ENCODE measurements at regions not wholly inside any gene's neighbourhood (a gene's known extent, or its start where the extent isn't known, plus 50 kb on each side); places are given as distances from the start of the nearest gene placed in this dataset.

DNA sequence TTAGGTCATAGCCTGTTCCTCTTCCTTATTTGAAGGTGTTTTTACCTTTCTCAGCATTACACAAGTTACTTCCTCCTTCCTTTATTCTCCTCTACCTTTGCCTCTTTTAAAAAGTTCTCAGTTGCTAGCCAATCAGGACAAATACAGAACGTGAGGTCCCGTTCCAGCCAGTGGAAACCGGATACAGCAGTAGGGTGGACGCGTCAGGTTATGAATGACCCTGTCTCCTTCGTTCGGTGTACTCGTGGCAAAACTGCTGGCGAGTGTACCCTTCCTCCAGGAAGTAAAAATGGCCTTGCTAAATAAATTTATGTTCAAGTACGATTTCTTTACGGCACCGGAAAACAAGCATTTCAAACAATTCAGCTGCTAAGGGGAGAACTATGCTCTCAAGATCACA lies 77.0 kb upstream of the MLN start:
- TF ChIP-seq, protein P1, sequence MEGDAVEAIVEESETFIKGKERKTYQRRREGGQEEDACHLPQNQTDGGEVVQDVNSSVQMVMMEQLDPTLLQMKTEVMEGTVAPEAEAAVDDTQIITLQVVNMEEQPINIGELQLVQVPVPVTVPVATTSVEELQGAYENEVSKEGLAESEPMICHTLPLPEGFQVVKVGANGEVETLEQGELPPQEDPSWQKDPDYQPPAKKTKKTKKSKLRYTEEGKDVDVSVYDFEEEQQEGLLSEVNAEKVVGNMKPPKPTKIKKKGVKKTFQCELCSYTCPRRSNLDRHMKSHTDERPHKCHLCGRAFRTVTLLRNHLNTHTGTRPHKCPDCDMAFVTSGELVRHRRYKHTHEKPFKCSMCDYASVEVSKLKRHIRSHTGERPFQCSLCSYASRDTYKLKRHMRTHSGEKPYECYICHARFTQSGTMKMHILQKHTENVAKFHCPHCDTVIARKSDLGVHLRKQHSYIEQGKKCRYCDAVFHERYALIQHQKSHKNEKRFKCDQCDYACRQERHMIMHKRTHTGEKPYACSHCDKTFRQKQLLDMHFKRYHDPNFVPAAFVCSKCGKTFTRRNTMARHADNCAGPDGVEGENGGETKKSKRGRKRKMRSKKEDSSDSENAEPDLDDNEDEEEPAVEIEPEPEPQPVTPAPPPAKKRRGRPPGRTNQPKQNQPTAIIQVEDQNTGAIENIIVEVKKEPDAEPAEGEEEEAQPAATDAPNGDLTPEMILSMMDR (IDR thresholded peaks at IDR 0.05; ENCODE audit: low read depth, low read length): no peak
- H3K4me3 ChIP-seq (replicated peaks in 1 of 2; ENCODE audit: low read depth in 2 of 2, low read length in 2 of 2): no peak overlapping the region
- DNase-seq (ENCODE audit: low read depth in 2 of 2): no peak

DNA sequence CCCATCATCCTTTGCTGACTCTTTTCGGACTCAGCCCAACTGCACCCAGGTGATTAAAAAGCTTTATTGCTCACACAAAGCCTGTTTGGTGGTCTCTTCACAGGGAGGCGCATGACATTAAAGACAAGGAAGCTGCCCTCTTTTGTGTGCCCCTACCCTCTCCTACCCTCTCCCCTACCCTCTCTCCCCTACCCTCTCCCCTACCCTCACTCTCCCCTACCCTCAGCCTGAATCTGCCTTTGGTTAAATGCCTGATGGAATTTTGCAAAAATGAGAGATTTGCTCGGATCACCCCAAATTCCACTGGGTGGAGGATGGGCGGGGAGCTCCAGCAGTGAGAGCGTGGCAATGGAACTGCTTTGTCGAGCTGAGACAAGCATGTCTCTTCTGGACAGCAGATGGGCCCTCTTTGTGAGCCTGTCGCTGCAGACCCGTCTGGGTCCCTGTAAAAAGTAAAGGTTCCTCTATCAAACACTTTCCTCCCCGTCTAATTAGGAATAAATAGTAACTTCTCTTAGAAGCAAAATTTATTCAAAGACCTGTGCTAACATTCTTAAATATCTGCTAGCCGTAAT lies 76.4 kb upstream of the MLN start:
- DNase-seq (ENCODE audit: low read depth in 2 of 2): no peak
- TF ChIP-seq, protein P1 (IDR thresholded peaks at IDR 0.05; ENCODE audit: low read depth, low read length): no peak
- no peak overlapping the region for H3K4me3 ChIP-seq (replicated peaks in 1 of 2; ENCODE audit: low read depth in 2 of 2, low read length in 2 of 2)

DNA sequence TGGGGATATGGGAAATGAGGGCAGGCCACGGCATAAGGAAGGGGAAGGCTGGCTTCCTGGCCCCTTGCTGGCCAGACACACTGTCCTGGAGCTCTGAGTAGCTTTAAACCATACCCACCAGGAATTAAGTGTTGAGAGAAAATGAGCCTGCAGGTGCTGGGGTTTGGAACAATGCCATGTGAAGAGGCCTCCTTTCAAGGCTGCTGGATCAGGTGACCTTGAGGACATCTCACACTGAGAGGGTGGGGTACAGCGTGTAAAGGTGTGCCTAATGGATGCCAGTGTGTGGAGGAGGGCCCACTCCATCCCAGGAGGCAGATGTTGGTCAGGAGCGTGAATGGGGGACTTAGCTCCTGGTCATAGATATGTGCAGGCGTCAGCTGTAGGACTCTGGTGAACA lies 74.8 kb upstream of the MLN start:
- H3K4me3 ChIP-seq (replicated peaks in 1 of 2; ENCODE audit: low read depth in 2 of 2, low read length in 2 of 2): no peak overlapping the region
- no peak for DNase-seq (ENCODE audit: low read depth in 2 of 2)
- TF ChIP-seq, protein P1 (IDR thresholded peaks at IDR 0.05; ENCODE audit: low read depth, low read length): no peak

GRCh38 chr6:33877982-33878535 lies 74.3 kb upstream of the MLN start:
- DNase-seq (ENCODE audit: low read depth in 2 of 2): no peak
- TF ChIP-seq, protein P1 (IDR thresholded peaks at IDR 0.05; ENCODE audit: low read depth, low read length): no peak
- H3K4me3 ChIP-seq (replicated peaks in 1 of 2; ENCODE audit: low read depth in 2 of 2, low read length in 2 of 2): no peak overlapping the region

DNA sequence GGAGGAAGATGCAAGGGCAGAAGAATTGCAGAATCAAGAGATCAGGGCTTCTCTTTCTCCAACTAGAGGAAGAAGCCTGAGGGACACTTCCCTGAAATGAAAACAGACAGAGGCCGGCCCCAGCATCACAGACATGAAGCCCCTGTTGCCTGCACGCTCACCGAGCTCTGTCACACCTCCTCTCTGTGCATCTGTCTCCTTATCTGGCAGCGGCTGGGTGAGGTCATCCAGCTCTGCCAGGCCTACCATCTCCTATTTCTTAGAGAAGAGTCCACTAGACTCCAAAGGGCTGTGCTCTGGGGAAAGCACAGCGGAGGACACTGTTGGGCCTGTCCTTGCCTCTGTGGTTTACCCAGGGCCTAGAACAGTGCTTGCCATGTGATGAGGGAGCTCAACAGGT lies 71.9 kb upstream of the MLN start:
- H3K4me3 ChIP-seq (replicated peaks in 1 of 2; ENCODE audit: low read depth in 2 of 2, low read length in 2 of 2): no peak overlapping the region
- TF ChIP-seq, protein P1 (IDR thresholded peaks at IDR 0.05; ENCODE audit: low read depth, low read length): no peak
- no peak for DNase-seq (ENCODE audit: low read depth in 2 of 2)

DNA sequence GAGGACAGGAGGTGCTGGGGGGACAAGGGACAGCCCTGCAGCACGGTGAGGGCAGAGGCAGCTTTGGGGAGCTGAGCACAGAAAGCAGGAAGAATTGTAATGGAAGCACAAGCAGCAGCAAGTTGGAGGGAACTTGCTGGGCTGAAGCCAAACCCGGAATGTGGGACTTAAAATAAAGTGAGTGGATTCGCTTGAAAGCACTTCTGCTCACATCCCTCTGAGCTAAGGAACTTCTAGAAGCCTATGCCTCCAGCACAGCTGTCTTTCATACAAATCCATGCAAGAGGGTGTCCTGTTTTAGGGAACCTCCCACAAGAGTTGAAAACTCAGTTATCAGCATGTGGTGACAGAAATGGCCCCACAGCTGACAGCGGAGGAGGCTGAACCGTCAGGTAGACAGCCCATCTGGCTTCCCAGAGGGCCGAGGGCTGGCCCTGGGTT lies 71.4 kb upstream of the MLN start:
- H3K4me3 ChIP-seq (replicated peaks in 1 of 2; ENCODE audit: low read depth in 2 of 2, low read length in 2 of 2): no peak overlapping the region
- TF ChIP-seq, protein P1 (IDR thresholded peaks at IDR 0.05; ENCODE audit: low read depth, low read length): no peak
- peak in 1 of 2 donors; percentile 8 for DNase-seq (ENCODE audit: low read depth in 2 of 2)

Data from cardiac fibroblast (primary cell).